WTC11 (cell line): ENCODE measurements at regions not wholly inside any gene's neighbourhood (a gene's known extent, or its start where the extent isn't known, plus 50 kb on each side); places are given as distances from the start of the nearest gene placed in this dataset.

Experiments used
- ATAC-seq: fragments of 200-7000 bp; cut with Tn5 transposase; 2 replicates; pipeline ENCODE4 v1.10.0; 2021; ENCODE audit warnings: mild to moderate bottlenecking, moderate library complexity
- CTCF ChIA-PET: fragments of 300-600 bp; sonication (Branson Sonifier 250); formaldehyde crosslinking; loops from one replicate; lab custom pipeline; 2021; ENCODE audit warnings: antibody characterized with exemption; lab: Charles Lee
- POLR2A ChIA-PET: fragments of 350-600 bp; sonication (Branson Sonifier 250); formaldehyde crosslinking; loops from one replicate; lab custom pipeline; 2021; ENCODE audit warnings: antibody characterized with exemption; lab: Charles Lee
- DNase-seq: peaks from one replicate; pipeline ENCODE4 v3.0.0; 2021; ENCODE audit warnings: low spot score
- H3K27ac Mint-ChIP-seq: 2 replicates; pipeline ENCODE4 v1.8.0; 2021; ENCODE audit warnings: mixed read lengths
- H3K27me3 Mint-ChIP-seq: 2 replicates; pipeline ENCODE4 v1.8.0; 2021; ENCODE audit warnings: low read depth, mild to moderate bottlenecking, moderate library complexity, mixed read lengths
- H3K36me3 Mint-ChIP-seq: 2 replicates; pipeline ENCODE4 v1.8.0; 2021; ENCODE audit warnings: mixed read lengths
- H3K4me1 Mint-ChIP-seq: 2 replicates; pipeline ENCODE4 v1.8.0; 2022; ENCODE audit warnings: mixed read lengths
- H3K4me3 Mint-ChIP-seq: 2 replicates; pipeline ENCODE4 v1.8.0; 2021; ENCODE audit warnings: mild to moderate bottlenecking, moderate library complexity, mixed read lengths
- H3K9me3 Mint-ChIP-seq: 2 replicates; pipeline ENCODE4 v1.8.0; 2021; ENCODE audit warnings: mixed read lengths
- CREM ChIP-seq: sonication (generic); formaldehyde crosslinking; IDR thresholded peaks from 2 replicates; pipeline ENCODE4 v1.8.1; 2022; ENCODE audit warnings: mild to moderate bottlenecking, missing genetic modification reagents, moderate library complexity
- E2F4 ChIP-seq: sonication (generic); formaldehyde crosslinking; IDR thresholded peaks from 2 replicates; pipeline ENCODE4 v1.8.1; 2022; ENCODE audit warnings: low read depth, mild to moderate bottlenecking, moderate library complexity, missing genetic modification reagents, borderline replicate concordance
- E2F5 ChIP-seq: sonication (generic); formaldehyde crosslinking; IDR thresholded peaks from 2 replicates; pipeline ENCODE4 v1.8.1; 2022; ENCODE audit warnings: mild to moderate bottlenecking, moderate library complexity, missing genetic modification reagents
- ELF4 ChIP-seq: sonication (generic); formaldehyde crosslinking; IDR thresholded peaks from 2 replicates; pipeline ENCODE4 v1.8.1; 2022; ENCODE audit warnings: low read depth, mild to moderate bottlenecking, moderate library complexity, missing genetic modification reagents
- ERG ChIP-seq: fragments of 250-450 bp; sonication (Bioruptor Pico); IDR thresholded peaks from 2 replicates; pipeline ENCODE4 v1.8.0; 2021; ENCODE audit warnings: mild to moderate bottlenecking
- FOXP1 ChIP-seq: sonication (generic); formaldehyde crosslinking; IDR thresholded peaks from 2 replicates; pipeline ENCODE4 v1.8.0; 2022; ENCODE audit warnings: missing genetic modification reagents, mild to moderate bottlenecking, moderate library complexity, borderline replicate concordance
- GABPB1 ChIP-seq: sonication (generic); formaldehyde crosslinking; IDR thresholded peaks from 2 replicates; pipeline ENCODE4 v1.8.1; 2023; ENCODE audit warnings: mild to moderate bottlenecking, missing genetic modification reagents
- HMGA2 ChIP-seq: fragments of 250-450 bp; sonication (Bioruptor Pico); IDR thresholded peaks from 2 replicates; pipeline ENCODE4 v1.4.0; 2021; ENCODE audit warnings: mild to moderate bottlenecking, moderate library complexity
- JAZF1 ChIP-seq: fragments of 250-450 bp; sonication (Bioruptor Pico); IDR thresholded peaks from 2 replicates; pipeline ENCODE4 v1.9.0; 2021; ENCODE audit warnings: moderate library complexity, mild to moderate bottlenecking, inconsistent platforms
- MLX ChIP-seq: sonication (generic); formaldehyde crosslinking; IDR thresholded peaks from 2 replicates; pipeline ENCODE4 v1.8.1; 2023; ENCODE audit warnings: mild to moderate bottlenecking, missing genetic modification reagents, moderate library complexity
- NR3C1 ChIP-seq: sonication (generic); formaldehyde crosslinking; conservative IDR thresholded peaks from 2 replicates; pipeline ENCODE4 v1.8.1; 2023; ENCODE audit warnings: low read depth, mild to moderate bottlenecking, missing genetic modification reagents
- RORB ChIP-seq: fragments of 250-450 bp; sonication (Bioruptor Pico); IDR thresholded peaks from 2 replicates; pipeline ENCODE4 v1.9.0; 2021; ENCODE audit warnings: mild to moderate bottlenecking
- SOX15 ChIP-seq: fragments of 250-450 bp; sonication (Bioruptor Pico); IDR thresholded peaks from 2 replicates; pipeline ENCODE4 v1.9.0; 2021; ENCODE audit warnings: mild to moderate bottlenecking
- TEAD4 ChIP-seq: sonication (generic); formaldehyde crosslinking; IDR thresholded peaks from 2 replicates; pipeline ENCODE4 v1.8.0; 2022; ENCODE audit warnings: mild to moderate bottlenecking, missing genetic modification reagents
- ZNF232 ChIP-seq: sonication (generic); formaldehyde crosslinking; IDR thresholded peaks from 2 replicates; pipeline ENCODE4 v1.8.0; 2022; ENCODE audit warnings: mild to moderate bottlenecking, missing genetic modification reagents
- ZNF532 ChIP-seq: fragments of 250-450 bp; sonication (Bioruptor Pico); IDR thresholded peaks from 2 replicates; pipeline ENCODE4 v1.9.0; 2021; ENCODE audit warnings: mild to moderate bottlenecking, borderline replicate concordance

GRCh38 chr13:81697826-81698225, 1356.9 kb upstream of the SPRY2 start:
- CTCF ChIA-PET = no interaction called here

More at GRCh38 chr13:81697826-81698225, 1356.9 kb upstream of the SPRY2 start:
- Mint-ChIP-seq H3K27ac (no peak overlapping the region), H3K9me3 (0 out of 2 replicates have a peak, but pooled peaks cover 4% of the 10 kb centered on the region), H3K4me1 (peaks cover 4% of the 10 kb centered on the region; the same call in 1 of the 2 replicates), H3K4me3 (no peak overlapping the region), H3K27me3 (no peaks in the 10 kb centered on the region), H3K36me3 (no peaks in the 10 kb centered on the region)
- POLR2A ChIA-PET = no interaction called here
- ATAC-seq = no peak
- TF ChIP-seq SOX15 (no peak), HMGA2 (CRISPR knock-in tag) (no peak), GABPB1 (CRISPR knock-in tag) (no peak), NR3C1 (CRISPR knock-in tag) (no peak), ZNF532 (no peak), TEAD4 (CRISPR knock-in tag) (no peak), E2F5 (no peak), JAZF1 (CRISPR knock-in tag) (no peak), ERG (no peak), CREM (no peak), MLX (CRISPR knock-in tag) (no peak), RORB (CRISPR knock-in tag) (no peak), ZNF232 (CRISPR knock-in tag) (no peak), E2F4 (CRISPR knock-in tag) (no peak), ELF4 (CRISPR knock-in tag) (no peak), FOXP1 (no peak)
- no peak for DNase-seq
